Activated B cell treated with CpG ODN at 0.5 μM for 24 hours (primary cell): ENCODE measurements at regions not wholly inside any gene's neighbourhood (a gene's known extent, or its start where the extent isn't known, plus 50 kb on each side); places are given as distances from the start of the nearest gene placed in this dataset.

Source experiments
- ATAC-seq: fragments of 200-7000 bp; cut with Tn5 transposase; one replicate; pipeline ENCODE4 v1.10.0; 2021; ENCODE audit warnings: low read depth, mild to moderate bottlenecking, moderate library complexity
- CTCF ChIA-PET: fragments of 350-600 bp; sonication (Branson Sonifier 250); formaldehyde crosslinking; loops from one replicate; lab custom pipeline; 2021; ENCODE audit warnings: antibody characterized with exemption; lab: Charles Lee
- POLR2A ChIA-PET: fragments of 350-600 bp; sonication (Branson Sonifier 250); formaldehyde crosslinking; loops from one replicate; lab custom pipeline; 2021; ENCODE audit warnings: antibody characterized with exemption; lab: Charles Lee
- DNase-seq: peaks from one replicate; pipeline ENCODE4 v3.0.0; 2022
- H3K27ac Mint-ChIP-seq: one replicate; pipeline ENCODE4 v1.8.0; 2020; ENCODE audit warnings: mixed read lengths
- H3K27me3 Mint-ChIP-seq: one replicate; pipeline ENCODE4 v1.8.0; 2021; ENCODE audit warnings: mixed read lengths
- H3K36me3 Mint-ChIP-seq: one replicate; pipeline ENCODE4 v1.8.0; 2021; ENCODE audit warnings: low read depth, mixed read lengths
- H3K4me1 Mint-ChIP-seq: one replicate; pipeline ENCODE4 v1.8.0; 2021; ENCODE audit warnings: mixed read lengths
- H3K4me3 Mint-ChIP-seq: one replicate; pipeline ENCODE4 v1.8.0; 2020; ENCODE audit warnings: mild to moderate bottlenecking, mixed read lengths
- H3K9me3 Mint-ChIP-seq: one replicate; pipeline ENCODE4 v1.8.0; 2020; ENCODE audit warnings: mixed read lengths
- CTCF ChIP-seq: fragments of 200-600 bp; IDR thresholded peaks from one replicate; pipeline ENCODE4 v1.8.0; 2022; ENCODE audit warnings: antibody characterized with exemption, mild to moderate bottlenecking
- intact Hi-C: fragments of 100-400 bp; cut with micrococcal nuclease; formaldehyde crosslinking; loops from one replicate; pipeline ENCODE4 v1.15.1; 2024

- Mint-ChIP-seq H3K27ac (no peak overlapping the region), H3K4me3 (no peak overlapping the region), H3K27me3 (no peaks in the 10 kb centered on the region), H3K9me3 (peaks cover 14% of the 10 kb centered on the region), H3K4me1 (no peaks in the 10 kb centered on the region), H3K36me3 (no peaks in the 10 kb centered on the region)
- POLR2A ChIA-PET, result no interaction called here
- TF ChIP-seq CTCF, result no peak
- DNase-seq, result peak; percentile 6
- ATAC-seq, result no peak
- intact Hi-C loops, result no loop called here
- CTCF ChIA-PET, result no interaction called here
These were observed 126.1 kb upstream of the PPP2R2D start for GRCh38 chr10:131774681-131775085.

- Mint-ChIP-seq H3K4me1 (no peaks in the 10 kb centered on the region), H3K27ac (no peak overlapping the region), H3K9me3 (peaks cover 14% of the 10 kb centered on the region), H3K27me3 (no peaks in the 10 kb centered on the region), H3K36me3 (no peaks in the 10 kb centered on the region), H3K4me3 (no peak overlapping the region)
- POLR2A ChIA-PET, result no interaction called here
- ATAC-seq, result no peak
- CTCF ChIA-PET, result no interaction called here
- no peak for DNase-seq
- TF ChIP-seq CTCF, result no peak
- intact Hi-C loops, result no loop called here
These were observed 125.4 kb upstream of the PPP2R2D start for GRCh38 chr10:131775433-131775832.

- no peak for TF ChIP-seq CTCF
- CTCF ChIA-PET, result no interaction called here
- POLR2A ChIA-PET, result no interaction called here
- Mint-ChIP-seq H3K36me3 (no peaks in the 10 kb centered on the region), H3K4me3 (no peak overlapping the region), H3K9me3 (peaks cover 14% of the 10 kb centered on the region), H3K27ac (no peak overlapping the region), H3K27me3 (no peaks in the 10 kb centered on the region), H3K4me1 (no peaks in the 10 kb centered on the region)
- intact Hi-C loops, result no loop called here
- DNase-seq (no peak), ATAC-seq (no peak)
These were observed 125.0 kb upstream of the PPP2R2D start for GRCh38 chr10:131775833-131776232.

GRCh38 chr10:131776496-131776895, 124.3 kb upstream of the PPP2R2D start:
- H3K27ac Mint-ChIP-seq, result no peak overlapping the region
- no peak overlapping the region for H3K4me3 Mint-ChIP-seq
- DNase-seq (no peak), ATAC-seq (no peak)
- H3K27me3 Mint-ChIP-seq, result no peaks in the 10 kb centered on the region
- no peak for TF ChIP-seq CTCF
- ChIA-PET CTCF (no interaction called here), POLR2A (no interaction called here)
- no peaks in the 10 kb centered on the region for H3K4me1 Mint-ChIP-seq
- no peaks in the 10 kb centered on the region for H3K36me3 Mint-ChIP-seq
- intact Hi-C loops, result no loop called here
- peaks cover 14% of the 10 kb centered on the region for H3K9me3 Mint-ChIP-seq

GRCh38 chr10:131777162-131777561, 123.6 kb upstream of the PPP2R2D start:
- DNase-seq (no peak), ATAC-seq (no peak)
- no peaks in the 10 kb centered on the region for H3K4me1 Mint-ChIP-seq
- H3K9me3 Mint-ChIP-seq, result peaks cover 14% of the 10 kb centered on the region
- H3K4me3 Mint-ChIP-seq, result no peak overlapping the region
- ChIA-PET CTCF (no interaction called here), POLR2A (no interaction called here)
- H3K27ac Mint-ChIP-seq, result no peak overlapping the region
- TF ChIP-seq CTCF, result no peak
- H3K36me3 Mint-ChIP-seq, result no peaks in the 10 kb centered on the region
- intact Hi-C loops, result no loop called here
- no peaks in the 10 kb centered on the region for H3K27me3 Mint-ChIP-seq
